Right lobe of liver (tissue), 4 donors: ENCODE measurements at regions not wholly inside any gene's neighbourhood (a gene's known extent, or its start where the extent isn't known, plus 50 kb on each side); places are given as distances from the start of the nearest gene placed in this dataset.

Experiments
- POLR2A ChIP-seq: fragments of 450-650 bp; IDR thresholded peaks from one replicate; pipeline ENCODE4 v1.6.1; 2017; ENCODE audit warnings: antibody characterized with exemption, mild to moderate bottlenecking
- TF ChIP-seq, protein P1 (sequence below), 4 donors: fragments of 200-600 bp in 3 of 4; fragments of 450-650 bp in 1 of 4; IDR thresholded peaks; one replicate each; pipeline versions ENCODE4 v1.5.1 to v1.8.0; 2016 to 2022; ENCODE audit warnings: antibody characterized with exemption in 4 of 4, mild to moderate bottlenecking in 2 of 4
- donor health status: DM: no; HTN: no; CAD: no.
- donor health status: DM: no; HTN: no; CAD: no.
- donor health status: DM: no; HTN: yes; CAD: no.

DNA sequence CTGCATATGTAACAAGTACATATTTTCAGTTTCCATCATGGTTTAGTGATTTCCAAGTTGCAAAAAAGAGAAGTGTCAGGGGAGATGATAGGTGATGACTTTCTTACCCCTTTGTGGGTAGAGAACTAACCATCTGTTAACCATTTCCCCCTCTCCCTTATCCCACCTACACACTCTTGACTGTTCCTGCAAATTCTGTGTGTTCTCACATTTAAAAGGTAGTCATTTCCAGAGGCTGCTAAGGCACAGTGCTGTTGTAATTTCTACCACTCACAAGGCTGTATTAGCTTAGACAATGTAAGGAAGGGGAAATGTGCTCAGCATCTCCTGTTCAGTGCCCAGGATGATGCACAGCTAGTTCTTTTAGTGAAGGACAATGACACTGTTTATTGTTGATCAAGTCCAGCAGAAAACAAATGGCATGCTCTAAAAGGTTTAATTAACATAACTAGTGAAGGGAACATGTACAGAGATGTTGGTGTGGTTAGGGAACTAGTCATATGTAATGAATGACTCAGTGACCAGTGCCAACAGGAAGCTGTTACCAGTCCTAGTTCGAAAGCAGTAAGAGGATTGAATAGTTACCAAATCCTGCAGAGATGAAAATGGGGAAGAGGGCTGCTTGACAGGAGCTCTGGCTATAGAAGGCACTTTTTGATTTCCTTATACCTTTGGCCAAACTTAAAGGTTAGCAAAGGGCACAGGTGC, 165.1 kb downstream of the PLK2 start:
- TF ChIP-seq, protein P1, sequence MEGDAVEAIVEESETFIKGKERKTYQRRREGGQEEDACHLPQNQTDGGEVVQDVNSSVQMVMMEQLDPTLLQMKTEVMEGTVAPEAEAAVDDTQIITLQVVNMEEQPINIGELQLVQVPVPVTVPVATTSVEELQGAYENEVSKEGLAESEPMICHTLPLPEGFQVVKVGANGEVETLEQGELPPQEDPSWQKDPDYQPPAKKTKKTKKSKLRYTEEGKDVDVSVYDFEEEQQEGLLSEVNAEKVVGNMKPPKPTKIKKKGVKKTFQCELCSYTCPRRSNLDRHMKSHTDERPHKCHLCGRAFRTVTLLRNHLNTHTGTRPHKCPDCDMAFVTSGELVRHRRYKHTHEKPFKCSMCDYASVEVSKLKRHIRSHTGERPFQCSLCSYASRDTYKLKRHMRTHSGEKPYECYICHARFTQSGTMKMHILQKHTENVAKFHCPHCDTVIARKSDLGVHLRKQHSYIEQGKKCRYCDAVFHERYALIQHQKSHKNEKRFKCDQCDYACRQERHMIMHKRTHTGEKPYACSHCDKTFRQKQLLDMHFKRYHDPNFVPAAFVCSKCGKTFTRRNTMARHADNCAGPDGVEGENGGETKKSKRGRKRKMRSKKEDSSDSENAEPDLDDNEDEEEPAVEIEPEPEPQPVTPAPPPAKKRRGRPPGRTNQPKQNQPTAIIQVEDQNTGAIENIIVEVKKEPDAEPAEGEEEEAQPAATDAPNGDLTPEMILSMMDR (IDR thresholded peaks at IDR 0.05): no peak
- no peak for TF ChIP-seq POLR2A
